CD4-positive, alpha-beta T cell (primary cell): ENCODE measurements at regions not wholly inside any gene's neighbourhood (a gene's known extent, or its start where the extent isn't known, plus 50 kb on each side); places are given as distances from the start of the nearest gene placed in this dataset.

Experiments
- ATAC-seq: fragments of 200-7000 bp; cut with Tn5 transposase; one replicate; pipeline ENCODE4 v1.10.0; 2022; ENCODE audit warnings: mild to moderate bottlenecking; ENCODE audit not compliant: poor library complexity
- CTCF ChIA-PET: fragments of 350-600 bp; sonication (Branson Sonifier 250); formaldehyde crosslinking; loops from one replicate; lab custom pipeline; 2021; ENCODE audit warnings: antibody characterized with exemption, inconsistent platforms; lab: Charles Lee
- POLR2A ChIA-PET: fragments of 350-600 bp; sonication (Branson Sonifier 250); formaldehyde crosslinking; loops from one replicate; lab custom pipeline; 2021; ENCODE audit warnings: antibody characterized with exemption, inconsistent platforms; lab: Charles Lee
- DNase-seq, 14 experiments: peaks; one replicate each; pipeline ENCODE4 v3.0.0-alpha.2; 2013 to 2020; ENCODE audit warnings: mixed read lengths in 2 of 14
- H3K27ac ChIP-seq, 2 donors: one replicate each; pipeline versions ENCODE4 v1.5.1 to v1.7.0; 2013; ENCODE audit warnings: low read length in 2 of 2, low read depth in 1 of 2, mild to moderate bottlenecking in 1 of 2
- H3K27me3 ChIP-seq, 2 experiments: 1 replicate in 1 of 2; 2 replicates in 1 of 2; pipeline versions ENCODE4 v1.6.1 to v1.7.0; 2013; ENCODE audit warnings: low read length in 2 of 2, control low read depth in 1 of 2, mild to moderate bottlenecking in 1 of 2, moderate library complexity in 1 of 2; ENCODE audit not compliant: insufficient read depth in 2 of 2, control insufficient read depth in 1 of 2
- H3K36me3 ChIP-seq: one replicate; pipeline ENCODE4 v1.6.1; 2013; ENCODE audit warnings: low read length, control low read depth; ENCODE audit not compliant: insufficient read depth
- H3K4me1 ChIP-seq: one replicate; pipeline ENCODE4 v1.6.1; 2013; ENCODE audit warnings: low read length, control low read depth; ENCODE audit not compliant: insufficient read depth
- H3K4me3 ChIP-seq: one replicate; pipeline ENCODE4 v1.5.1; 2013; ENCODE audit warnings: mild to moderate bottlenecking, low read length, moderate library complexity
- H3K9me3 ChIP-seq, 2 experiments: 1 replicate in 1 of 2; 2 replicates in 1 of 2; pipeline versions ENCODE4 v1.6.1 to v1.7.0; 2013; ENCODE audit warnings: low read length in 2 of 2, mild to moderate bottlenecking in 2 of 2, control low read depth in 1 of 2, moderate library complexity in 1 of 2; ENCODE audit not compliant: control insufficient read depth in 1 of 2, insufficient read depth in 1 of 2
- H3K27ac Mint-ChIP-seq: one replicate; pipeline ENCODE4 v1.8.0; 2020; ENCODE audit warnings: mixed read lengths
- H3K27me3 Mint-ChIP-seq: one replicate; pipeline ENCODE4 v1.8.0; 2021; ENCODE audit warnings: mixed read lengths
- H3K36me3 Mint-ChIP-seq: one replicate; pipeline ENCODE4 v1.8.0; 2021; ENCODE audit warnings: low read depth, mixed read lengths
- H3K4me1 Mint-ChIP-seq: one replicate; pipeline ENCODE4 v1.8.0; 2021; ENCODE audit warnings: low read depth, mixed read lengths
- H3K4me3 Mint-ChIP-seq: one replicate; pipeline ENCODE4 v1.8.0; 2020; ENCODE audit warnings: mild to moderate bottlenecking, mixed read lengths
- H3K9me3 Mint-ChIP-seq: one replicate; pipeline ENCODE4 v1.8.0; 2020; ENCODE audit warnings: mixed read lengths
- CTCF ChIP-seq: fragments of 200-600 bp; IDR thresholded peaks from one replicate; pipeline ENCODE4 v1.8.0; 2022; ENCODE audit warnings: antibody characterized with exemption, mild to moderate bottlenecking
- intact Hi-C, 2 experiments: fragments of 100-400 bp; cut with DNase I in 1 of 2; cut with micrococcal nuclease in 1 of 2; formaldehyde crosslinking; loops; one replicate each; pipeline versions ENCODE4 v1.15.1 to v1.9.0; 2023 to 2025; cut with DNase I, micrococcal nuclease

- peaks cover 2% of the 10 kb centered on the region for H3K9me3 Mint-ChIP-seq
- no peak overlapping the region for H3K27ac Mint-ChIP-seq
- no peak for ATAC-seq
- intact Hi-C loops: no loop called here
- Histone ChIP-seq H3K27me3 (no peaks in the 10 kb centered on the region), H3K27ac (no peak overlapping the region), H3K36me3 (no peaks in the 10 kb centered on the region), H3K4me3 (no peak overlapping the region), H3K9me3 (no peaks in the 10 kb centered on the region), H3K4me1 (no peaks in the 10 kb centered on the region)
- H3K27me3 Mint-ChIP-seq: no peaks in the 10 kb centered on the region
- ChIA-PET CTCF (no interaction called here), POLR2A (no interaction called here)
- no peaks in the 10 kb centered on the region for H3K36me3 Mint-ChIP-seq
- TF ChIP-seq CTCF: no peak
- no peak overlapping the region for H3K4me3 Mint-ChIP-seq
- no peaks in the 10 kb centered on the region for H3K4me1 Mint-ChIP-seq
- no peak for DNase-seq
These were observed 475.0 kb upstream of the ZNF462 start for GRCh38 chr9:106387965-106388364.

GRCh38 chr9:106393226-106393625 is 469.7 kb upstream of the ZNF462 start:
- no peak for ATAC-seq
- Histone ChIP-seq H3K4me1 (no peaks in the 10 kb centered on the region), H3K27me3 (no peaks in the 10 kb centered on the region), H3K27ac (no peak overlapping the region), H3K36me3 (no peaks in the 10 kb centered on the region), H3K4me3 (no peak overlapping the region), H3K9me3 (no peaks in the 10 kb centered on the region)
- Mint-ChIP-seq H3K4me3 (no peak overlapping the region), H3K36me3 (no peaks in the 10 kb centered on the region), H3K9me3 (peaks cover 2% of the 10 kb centered on the region), H3K27ac (no peak overlapping the region), H3K27me3 (no peaks in the 10 kb centered on the region), H3K4me1 (no peaks in the 10 kb centered on the region)
- intact Hi-C loops: no loop called here
- no peak for DNase-seq
- ChIA-PET CTCF (no interaction called here), POLR2A (no interaction called here)
- TF ChIP-seq CTCF: no peak

- Mint-ChIP-seq H3K9me3 (peaks cover 2% of the 10 kb centered on the region), H3K4me3 (no peak overlapping the region), H3K4me1 (no peaks in the 10 kb centered on the region), H3K36me3 (no peaks in the 10 kb centered on the region), H3K27me3 (no peaks in the 10 kb centered on the region), H3K27ac (no peak overlapping the region)
- CTCF ChIA-PET: no interaction called here
- intact Hi-C loops: no loop called here
- Histone ChIP-seq H3K4me3 (no peak overlapping the region), H3K9me3 (peaks cover 0 to 6% of the 10 kb centered on the region in 2 experiments), H3K36me3 (no peaks in the 10 kb centered on the region), H3K4me1 (no peaks in the 10 kb centered on the region), H3K27ac (no peak overlapping the region), H3K27me3 (no peaks in the 10 kb centered on the region)
- ATAC-seq (no peak), DNase-seq (no peak)
- TF ChIP-seq CTCF: no peak
- POLR2A ChIA-PET: no interaction called here
These were observed 462.8 kb upstream of the ZNF462 start for GRCh38 chr9:106400170-106400569.
